ENCODE measurements at regions not wholly inside any gene's neighbourhood (a gene's known extent, or its start where the extent isn't known, plus 50 kb on each side); places are given as distances from the start of the nearest gene placed in this dataset.

- in situ Hi-C loops (cut with HindIII; ENCODE audit: extremely low pct_ligation_motif_present, low pct_unique_long_range_greater_than_20kb) = no loop called here
- peaks cover 58 to 96% of the 10 kb centered on the region in 2 experiments for H3K27me3 ChIP-seq (ENCODE audit: control insufficient read depth in 1 of 2, insufficient read depth in 2 of 2, low read length in 2 of 2)
- H3K4me1 ChIP-seq (ENCODE audit: insufficient read depth, low read length) = no peaks in the 10 kb centered on the region
- no peak overlapping the region for H3K4me3 ChIP-seq (replicated peaks in 1 of 3; ENCODE audit: insufficient read depth in 1 of 3, low read depth in 2 of 3, low read length in 3 of 3)
- H2AFZ ChIP-seq (ENCODE audit: low read length) = no peak overlapping the region
- CTCF ChIA-PET (ENCODE audit: low intra/inter-chr PET ratio, low total read pairs) = no interaction called here
- WGBS (ENCODE audit: low lambda C conversion rate) = 4% methylated on average over 19 of the region's 20 CpGs
- intact Hi-C loops (cut with micrococcal nuclease; ENCODE audit: unreplicated experiment) = no loop called here
- FAIRE-seq = no peak
- no peaks in the 10 kb centered on the region for H3K9me3 ChIP-seq (ENCODE audit: low read length)
- H3K4me2 ChIP-seq (ENCODE audit: low read depth, low read length) = no peak overlapping the region
- H3K36me3 ChIP-seq (replicated peaks in 1 of 2; ENCODE audit: control insufficient read depth in 1 of 2, insufficient read depth in 2 of 2, low read length in 2 of 2) = no peaks in the 10 kb centered on the region
- H3K9ac ChIP-seq (ENCODE audit: insufficient read depth, low read depth, low read length) = no peak overlapping the region
- no peak for ATAC-seq
- no peak overlapping the region for H3K27ac ChIP-seq (ENCODE audit: extremely low read length, insufficient read depth, low read length)
- POLR2A ChIA-PET = no interaction called here
- H3K79me2 ChIP-seq (ENCODE audit: insufficient read depth, low read length) = no peaks in the 10 kb centered on the region
- no TSS peak for BruUV-seq (replicated peaks)
- DNase-seq (ENCODE audit: low spot score) = no peak
- H4K20me1 ChIP-seq (ENCODE audit: insufficient read depth, low read length) = peaks cover 7% of the 10 kb centered on the region; the same call in 1 of the 2 replicates
- TF ChIP-seq ZNF160 (CRISPR knock-in tag; IDR thresholded peaks at IDR 0.05) (no peak), NR2F1 (CRISPR knock-in tag; IDR thresholded peaks at IDR 0.05) (no peak), ZNF687 (CRISPR knock-in tag; IDR thresholded peaks at IDR 0.05) (no peak), HES4 (CRISPR knock-in tag; IDR thresholded peaks at IDR 0.05; ENCODE audit: borderline replicate concordance) (no peak), SKIL (CRISPR knock-in tag; IDR thresholded peaks at IDR 0.05; ENCODE audit: borderline replicate concordance) (no peak), TCF7 (IDR thresholded peaks at IDR 0.05; ENCODE audit: low read depth) (no peak), ZBTB33 (CRISPR knock-in tag; IDR thresholded peaks at IDR 0.05) (no peak), POLR2AphosphoS2 (IDR thresholded peaks at IDR 0.05; ENCODE audit: low read depth, low read length) (no peak), ARNTL (CRISPR knock-in tag; IDR thresholded peaks at IDR 0.05) (no peak), MXI1 (IDR thresholded peaks at IDR 0.05; ENCODE audit: borderline replicate concordance, low read depth, low read length) (no peak), NFATC3 (CRISPR knock-in tag; IDR thresholded peaks at IDR 0.05) (no peak), ZNF281 (CRISPR knock-in tag; IDR thresholded peaks at IDR 0.05; ENCODE audit: borderline replicate concordance) (no peak)
These were observed 140.4 kb downstream of the ENGASE start for GRCh38 chr17:79214940-79215604.

Data from HepG2 (cell line).